Dedifferentiated amniotic fluid mesenchymal stem cell (primary cell): ENCODE measurements at regions not wholly inside any gene's neighbourhood (a gene's known extent, or its start where the extent isn't known, plus 50 kb on each side); places are given as distances from the start of the nearest gene placed in this dataset.
"Not testable (repeated sequence)": the region's sequence is repeated elsewhere in the genome, so short reads cannot be mapped to it uniquely, and the experiment has no call there.

ENCODE experiments used
- DNase-seq: peaks from one replicate; pipeline ENCODE4 v3.0.0-alpha.2; 2016; ENCODE audit errors: extremely low spot score

DNA sequence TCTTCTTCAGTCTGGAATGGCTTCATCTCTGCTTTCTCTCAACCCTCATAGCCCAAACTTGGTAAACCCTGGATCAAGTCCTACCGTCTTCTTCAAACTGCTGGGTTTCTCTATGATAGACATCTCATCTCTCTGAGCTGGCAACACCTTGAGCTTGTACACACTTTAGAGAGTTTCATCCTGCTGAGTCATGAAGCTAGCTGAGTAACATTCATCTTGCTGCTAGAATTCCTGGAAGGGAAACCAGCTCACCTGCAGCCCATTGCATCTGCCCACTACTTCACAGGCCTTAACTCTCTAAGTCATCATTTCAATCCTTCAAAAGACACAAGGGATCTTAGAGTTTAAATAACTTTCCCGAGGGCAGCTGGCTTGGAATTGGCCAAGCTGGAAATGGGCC lies 175.5 kb upstream of the RORA start:
- no peak for DNase-seq

DNA sequence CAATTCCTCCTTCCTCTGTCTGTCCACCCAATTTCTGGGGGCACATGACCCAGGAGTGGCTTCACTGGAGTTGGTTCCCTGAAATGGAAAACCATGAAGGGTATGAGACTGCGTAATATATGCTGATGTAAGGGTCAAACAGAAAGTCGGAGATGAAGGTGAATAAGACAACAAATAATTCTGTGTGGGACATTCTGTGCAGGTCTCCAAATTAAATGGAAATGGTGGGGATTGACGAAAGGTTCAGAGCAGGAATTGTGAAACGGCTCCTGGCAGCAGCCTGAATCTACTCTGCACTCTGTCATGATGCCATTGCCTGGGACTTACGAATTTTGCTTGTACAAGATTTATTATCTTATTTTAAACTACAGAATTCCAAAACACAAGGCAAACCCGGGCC lies 174.8 kb upstream of the RORA start:
- no peak for DNase-seq

DNA sequence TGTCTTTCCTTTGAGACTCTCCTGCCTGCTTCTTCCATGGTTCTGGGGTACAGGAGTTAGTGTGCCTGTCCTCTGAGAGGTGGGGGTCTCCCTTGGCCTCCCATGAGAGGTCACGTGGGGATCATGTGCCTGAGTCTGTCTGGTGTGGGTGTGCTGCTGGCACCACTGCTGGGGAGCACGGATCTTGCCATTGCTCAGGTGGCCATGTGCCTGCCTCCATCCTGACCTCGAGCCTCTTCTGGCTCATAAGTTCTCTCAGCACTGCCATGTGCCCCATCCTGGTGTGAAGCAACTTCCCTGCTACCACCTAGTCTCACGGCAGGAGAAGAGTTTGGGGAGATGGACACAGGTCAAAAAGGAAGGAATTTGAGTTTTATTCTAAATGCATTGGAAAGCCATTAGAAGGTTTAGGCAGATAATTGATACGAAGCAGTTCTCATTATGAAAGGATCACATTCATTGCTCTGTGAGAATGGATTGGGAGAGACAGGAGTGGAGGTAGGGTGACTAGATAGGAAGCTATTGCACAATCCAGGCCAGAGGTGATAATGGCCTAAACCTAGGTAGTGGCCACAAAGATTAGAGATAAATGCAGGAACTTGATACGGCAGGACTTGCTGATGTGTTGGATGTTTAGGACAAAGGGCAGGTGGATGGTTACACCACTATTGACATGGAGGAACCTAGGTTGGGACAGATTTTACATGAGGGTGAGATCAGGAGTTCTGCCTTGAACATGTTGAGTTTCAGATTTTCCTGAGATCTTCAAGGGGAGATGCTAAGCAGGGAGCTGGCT lies 173.0 kb upstream of the RORA start:
- DNase-seq = no peak

DNA sequence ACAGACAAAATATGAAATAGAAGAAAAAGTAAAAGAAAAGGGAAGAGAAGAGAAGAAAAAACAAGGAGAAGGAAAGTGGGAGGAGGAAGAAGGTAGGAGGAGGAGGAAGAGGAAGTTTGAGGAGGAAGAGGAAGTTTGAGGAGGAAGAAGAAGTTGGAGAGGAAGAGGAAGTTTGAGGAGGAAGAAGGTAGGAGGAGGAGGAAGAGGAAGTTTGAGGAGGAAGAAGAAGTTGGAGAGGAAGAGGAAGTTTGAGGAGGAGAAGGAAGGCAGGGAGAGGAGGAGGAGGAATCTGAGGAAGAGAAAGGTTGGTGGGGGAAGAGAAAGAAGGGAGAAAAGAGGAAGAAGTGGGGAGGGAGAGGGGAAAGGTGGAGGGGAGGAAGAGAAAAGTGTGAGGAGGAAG lies 169.2 kb upstream of the RORA start:
- no peak for DNase-seq

DNA sequence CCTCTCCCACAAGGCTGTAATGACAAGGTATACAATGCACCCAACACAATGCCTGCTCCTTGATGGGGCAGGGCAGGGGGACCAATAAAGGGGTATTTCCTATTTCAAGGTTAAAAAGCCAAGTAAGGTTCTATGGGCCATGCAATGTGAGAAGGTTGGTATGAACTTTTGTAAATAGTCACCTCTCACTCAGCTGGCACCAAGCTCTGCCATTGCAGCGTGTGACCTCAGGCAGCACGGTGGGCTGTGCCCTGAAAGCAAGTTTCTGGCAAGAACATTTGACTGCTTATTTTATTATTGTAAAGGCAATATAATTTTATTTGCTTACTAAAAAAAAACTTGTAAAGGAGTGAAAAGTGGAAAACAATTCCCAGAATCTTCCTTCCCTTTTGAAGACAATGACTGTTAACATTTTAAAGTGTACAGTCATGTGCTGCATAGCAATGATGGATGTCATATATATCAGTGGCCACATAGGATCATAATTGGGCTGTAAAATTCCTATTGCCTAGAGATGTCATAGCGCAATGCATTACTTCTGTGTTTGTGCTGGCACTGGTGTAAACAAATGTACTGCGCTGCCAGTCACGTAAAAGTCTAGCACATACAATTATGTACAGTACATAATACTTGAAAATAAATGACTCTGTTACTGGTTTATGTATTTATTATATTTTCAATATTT lies 167.3 kb upstream of the RORA start:
- no peak for DNase-seq

DNA sequence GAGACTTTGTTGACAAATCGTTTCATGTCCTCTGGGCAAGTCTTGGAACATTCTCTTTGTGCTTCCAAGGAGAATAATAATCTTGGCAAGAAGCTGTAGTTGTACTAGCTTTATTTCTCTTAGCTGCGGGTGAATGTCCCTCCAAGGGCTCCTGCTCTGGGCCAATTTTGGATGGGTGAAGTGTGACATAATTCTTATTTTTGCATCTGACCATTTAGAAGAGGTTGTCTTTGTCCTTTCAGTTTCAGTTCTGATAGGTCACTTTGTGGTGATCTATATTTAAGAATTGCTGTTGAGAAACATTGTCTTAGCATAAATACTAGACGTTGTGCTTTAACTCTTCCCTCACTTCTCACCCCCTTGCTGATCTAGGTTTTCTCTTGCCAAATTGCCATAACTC lies 164.8 kb upstream of the RORA start:
- no peak for DNase-seq

DNA sequence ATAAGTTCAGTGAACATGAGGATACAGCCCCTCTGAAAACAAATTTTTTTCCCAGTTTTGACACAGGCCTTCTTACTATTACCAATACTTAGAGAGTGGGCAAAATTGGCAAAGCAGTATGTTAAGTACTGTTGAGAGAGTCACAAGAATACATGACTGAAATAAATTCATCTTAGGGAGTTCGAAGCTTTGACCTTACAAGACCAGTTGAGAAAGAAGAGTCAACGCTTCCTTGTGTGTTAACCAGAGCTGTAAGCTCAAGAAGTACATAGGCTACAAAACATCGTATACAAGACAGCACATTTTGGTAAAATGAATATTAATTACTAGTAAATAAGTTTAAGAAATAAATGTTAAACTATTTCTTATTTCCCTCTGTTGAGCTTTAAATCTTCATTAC lies 164.4 kb upstream of the RORA start:
- no peak for DNase-seq

DNA sequence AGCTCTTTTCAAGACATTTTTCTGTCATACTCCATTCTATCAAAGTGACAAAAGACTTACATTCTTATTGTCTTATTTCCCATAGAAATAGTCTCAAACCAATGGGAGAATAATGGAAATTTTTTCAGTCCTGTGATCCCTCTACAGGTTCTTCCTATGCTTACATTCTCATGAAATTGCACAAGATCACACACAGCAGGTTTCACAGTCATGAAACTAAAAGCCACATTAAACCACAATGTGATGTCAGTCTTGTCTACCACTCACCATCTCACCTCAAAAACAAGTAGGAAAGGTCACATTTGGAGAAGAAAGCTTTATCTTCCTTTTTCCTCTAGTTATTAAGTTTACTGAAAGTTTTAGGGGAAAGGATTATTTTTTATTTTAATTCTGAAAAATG lies 161.0 kb upstream of the RORA start:
- DNase-seq = no peak

DNA sequence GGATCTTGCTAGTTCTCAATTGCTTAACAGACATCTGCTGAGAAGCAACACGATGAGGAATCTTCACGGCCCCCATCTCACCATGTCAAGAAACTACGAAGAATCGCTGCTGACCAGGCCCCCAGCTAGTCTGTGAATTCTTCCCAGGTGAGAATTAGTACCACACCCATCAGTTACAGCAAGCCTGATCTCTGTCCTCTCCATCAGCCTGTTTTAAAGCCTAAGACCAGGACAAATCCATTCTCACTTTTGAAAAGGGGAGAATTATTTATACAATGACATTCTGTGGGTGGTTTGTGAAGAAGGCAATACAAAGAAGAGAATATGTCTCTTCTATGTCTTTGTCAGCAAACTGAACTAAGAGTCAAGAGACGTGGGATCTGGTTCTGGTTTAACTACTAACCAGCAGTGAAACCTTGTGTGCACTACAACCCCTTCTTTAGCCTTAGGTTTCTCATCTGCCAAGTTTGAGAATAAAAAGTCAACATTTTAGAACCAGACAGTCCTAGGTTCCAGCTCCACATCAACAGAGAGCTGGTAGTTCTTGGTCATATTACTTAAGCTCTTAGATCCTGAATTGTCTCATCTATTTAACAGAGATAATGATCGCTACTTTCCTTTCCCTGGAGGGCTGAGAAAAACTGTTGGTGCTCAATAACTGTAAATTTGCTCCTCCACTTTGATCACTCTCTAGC lies 160.4 kb upstream of the RORA start:
- no peak for DNase-seq

DNA sequence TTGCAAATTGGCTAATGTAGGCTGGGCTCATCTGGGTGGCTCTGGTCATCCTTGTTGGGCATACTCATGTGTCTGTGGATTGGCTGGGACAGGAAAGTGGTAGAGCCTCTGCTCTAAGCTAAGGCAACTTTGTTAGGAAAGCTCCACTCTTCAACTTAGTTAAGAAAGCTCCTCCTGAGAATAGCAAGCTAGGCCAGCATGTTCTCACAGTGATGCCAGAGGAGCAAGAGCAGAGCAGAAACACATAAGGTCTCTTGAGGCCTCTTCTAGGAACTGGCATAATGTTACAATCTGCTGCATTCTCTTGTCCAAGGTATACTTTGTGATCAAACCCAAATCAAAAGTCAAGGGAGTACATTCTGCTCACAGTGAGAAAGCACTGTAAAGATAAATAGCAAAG lies 158.6 kb upstream of the RORA start:
- DNase-seq = no peak

DNA sequence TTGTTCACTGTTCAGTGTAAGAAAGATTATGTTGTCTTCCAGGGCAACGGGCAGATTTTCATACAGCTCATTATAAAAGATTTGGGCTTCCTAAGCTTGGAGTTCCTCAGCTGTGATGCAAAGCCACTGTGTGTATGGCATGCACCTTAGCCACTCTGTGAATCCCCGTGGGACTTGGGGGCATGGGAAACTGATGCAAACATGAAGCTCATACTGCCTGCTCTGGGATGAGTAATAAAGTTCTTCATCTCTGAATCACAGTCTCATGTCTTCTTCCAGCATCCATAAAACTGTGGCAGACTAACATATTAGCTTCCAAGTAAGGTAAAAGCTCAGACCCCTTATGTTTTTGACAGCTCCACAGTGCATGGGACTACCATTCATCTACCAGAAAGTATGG lies 154.3 kb upstream of the RORA start:
- DNase-seq = no peak

DNA sequence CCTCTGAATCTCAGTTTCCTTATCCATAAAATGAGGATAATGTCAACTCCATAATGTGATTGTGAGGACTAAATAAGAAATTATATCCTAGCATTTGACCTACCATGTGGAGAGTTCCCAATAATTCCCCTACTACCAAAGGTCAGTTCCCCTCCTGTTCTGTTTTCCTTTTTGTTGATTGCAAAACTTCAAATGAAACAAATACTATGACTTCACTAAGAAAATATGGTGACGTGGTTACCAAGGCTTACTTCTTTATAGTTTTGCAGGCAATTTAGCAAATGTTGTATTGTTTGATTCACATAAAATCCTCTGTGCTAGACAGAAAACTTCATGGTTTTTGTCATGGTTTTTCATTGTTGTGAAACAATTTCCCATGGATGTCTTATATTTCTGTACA lies 153.8 kb upstream of the RORA start:
- no peak for DNase-seq

DNA sequence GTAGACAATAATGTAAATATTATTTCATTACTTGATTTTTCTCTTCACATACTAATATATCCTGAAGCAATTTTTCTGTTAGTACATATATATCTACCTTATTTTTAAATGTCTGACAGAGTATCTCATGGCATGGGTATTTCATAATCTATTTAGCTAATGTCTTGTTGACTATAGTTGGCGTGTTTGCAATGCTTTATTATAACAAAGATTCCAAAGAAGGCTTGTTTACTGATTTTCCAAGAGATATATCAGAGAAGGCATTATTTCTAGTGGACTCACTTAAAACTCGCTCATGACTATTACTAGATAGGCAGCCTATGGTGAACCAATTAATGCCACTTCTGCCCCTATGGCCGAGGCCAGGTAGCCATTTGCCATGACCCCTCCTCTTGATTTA lies 152.4 kb upstream of the RORA start:
- DNase-seq = no peak

DNA sequence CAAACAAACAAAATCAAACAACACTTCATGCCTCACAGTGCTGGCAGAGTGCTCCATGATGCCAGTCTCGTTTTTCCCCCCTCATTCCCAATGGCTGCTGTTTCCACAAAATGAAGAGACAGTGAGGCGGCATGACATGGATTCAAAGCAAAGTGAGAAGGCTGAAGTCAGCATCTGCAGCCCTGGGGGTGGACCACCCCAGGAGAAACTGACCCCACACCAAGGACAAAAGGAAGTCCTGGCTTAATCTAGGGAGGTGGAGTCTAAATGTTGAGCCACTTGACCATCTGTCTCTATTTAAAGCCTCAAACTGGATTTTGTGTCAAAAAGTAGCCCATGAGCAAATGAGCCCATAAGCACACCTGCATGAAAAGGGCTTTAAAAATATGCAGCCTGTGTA lies 151.2 kb upstream of the RORA start:
- DNase-seq = no peak

DNA sequence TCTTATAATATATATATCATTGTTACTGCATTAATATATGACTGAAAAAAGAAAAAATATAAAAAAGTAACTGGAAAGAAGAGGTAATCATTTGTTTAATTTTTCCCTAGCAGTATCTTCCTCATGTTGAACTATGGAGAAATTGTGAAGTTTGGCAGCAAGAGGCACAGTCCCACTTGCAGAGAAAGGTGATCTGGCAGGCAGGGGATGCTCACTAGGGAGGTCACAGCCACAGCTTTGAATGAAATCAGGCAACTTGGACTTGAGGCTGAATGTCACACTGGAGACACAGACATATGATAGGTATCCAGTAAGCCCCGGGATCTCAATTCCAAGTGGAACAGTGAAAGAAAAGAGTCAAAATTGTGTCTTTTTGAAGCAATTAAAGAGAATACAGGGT lies 149.9 kb upstream of the RORA start:
- DNase-seq = no peak

DNA sequence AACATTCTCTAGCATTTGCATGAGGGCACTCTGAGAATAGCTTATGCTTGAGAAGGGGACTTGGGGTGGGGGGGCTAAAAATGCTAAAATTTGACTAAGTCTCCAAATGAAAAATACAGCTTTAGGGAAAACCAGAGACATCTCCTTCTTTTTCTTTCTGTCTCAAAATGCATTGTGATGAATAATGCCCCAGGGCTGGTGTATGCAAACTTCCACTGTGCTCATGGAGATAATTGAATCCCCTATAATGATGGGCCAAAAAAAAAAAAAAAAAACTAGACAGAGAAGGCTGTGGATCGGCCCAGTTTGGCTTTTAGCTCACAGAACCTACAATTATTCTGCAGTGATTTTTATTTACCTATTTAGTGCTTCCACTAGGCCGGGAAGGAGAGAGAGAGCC lies 147.9 kb upstream of the RORA start:
- no peak for DNase-seq

DNA sequence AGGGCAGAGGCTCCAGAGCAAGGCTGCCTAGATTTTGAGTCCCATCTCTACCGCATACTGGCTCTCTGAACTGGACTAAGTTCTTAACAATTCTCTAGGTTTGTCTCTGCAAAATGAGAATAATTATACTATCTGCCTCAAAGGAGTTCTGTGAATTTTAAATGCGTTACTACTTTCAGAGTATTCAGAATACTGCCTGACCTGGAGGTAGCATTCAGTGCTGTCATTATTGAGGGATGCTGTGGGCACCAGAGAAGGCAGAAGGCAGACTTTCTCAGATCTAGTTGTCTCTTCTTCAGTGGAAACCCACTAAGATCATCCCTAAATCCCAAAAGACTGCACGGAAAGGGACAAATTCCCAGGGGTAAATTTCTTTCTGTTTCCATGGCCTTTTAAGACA lies 147.4 kb upstream of the RORA start:
- no peak for DNase-seq

DNA sequence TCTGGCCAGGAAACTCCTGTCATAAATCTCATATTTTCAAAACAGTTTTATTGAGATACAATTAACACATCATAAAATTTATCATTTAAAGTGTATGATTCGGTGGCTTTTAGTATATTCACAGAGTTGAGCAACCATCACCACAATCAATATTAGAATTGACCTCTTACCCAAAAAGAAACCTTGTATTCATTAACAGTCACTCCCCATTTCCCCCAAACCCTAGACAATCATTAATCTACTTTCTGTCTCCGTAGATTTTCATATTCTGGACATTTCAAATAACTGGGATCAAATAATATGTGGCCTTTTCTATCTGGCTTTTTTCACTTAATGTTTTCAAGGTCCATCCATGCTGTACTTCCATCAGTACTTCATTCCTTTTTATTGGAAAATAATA lies 145.7 kb upstream of the RORA start:
- no peak for DNase-seq

DNA sequence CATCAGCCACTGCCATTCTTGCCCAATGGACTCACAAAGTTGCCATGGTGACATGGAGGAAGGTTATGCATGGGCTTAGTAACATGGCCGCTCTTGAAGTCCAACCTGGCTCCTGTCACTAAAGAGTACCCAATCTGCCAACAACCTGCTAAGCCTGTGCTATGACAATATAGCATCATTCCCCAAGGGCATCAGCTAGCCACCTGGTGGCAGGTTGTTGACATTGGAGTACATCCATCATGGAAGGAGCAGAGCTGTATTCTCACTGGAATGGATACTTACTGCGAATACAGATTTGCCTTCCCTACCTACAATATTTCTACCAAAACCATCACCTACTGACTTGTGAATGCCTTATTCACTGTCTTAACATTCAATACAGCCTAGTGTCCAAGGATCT lies 138.9 kb upstream of the RORA start:
- no peak for DNase-seq

DNA sequence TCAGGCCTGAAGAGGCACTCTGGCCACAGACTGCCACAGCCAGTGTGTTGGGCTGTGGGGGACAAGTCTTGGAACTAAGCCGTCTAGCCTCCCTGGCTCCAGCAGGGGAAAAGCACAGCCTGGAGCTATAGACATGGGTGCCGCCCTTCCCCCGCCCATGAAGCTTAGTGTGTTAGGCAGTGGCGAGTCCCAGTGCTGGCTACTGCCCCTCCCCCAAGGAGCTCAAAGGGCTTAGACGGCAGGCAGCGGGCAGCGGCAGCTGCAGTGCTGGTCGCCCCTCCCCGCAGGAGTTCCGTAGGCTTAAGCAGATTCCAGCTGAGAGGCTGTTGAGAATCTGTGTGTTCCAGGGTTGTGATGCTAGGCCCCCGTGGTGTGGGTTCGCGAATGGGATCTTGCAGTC lies 135.8 kb upstream of the RORA start:
- DNase-seq = no peak

DNA sequence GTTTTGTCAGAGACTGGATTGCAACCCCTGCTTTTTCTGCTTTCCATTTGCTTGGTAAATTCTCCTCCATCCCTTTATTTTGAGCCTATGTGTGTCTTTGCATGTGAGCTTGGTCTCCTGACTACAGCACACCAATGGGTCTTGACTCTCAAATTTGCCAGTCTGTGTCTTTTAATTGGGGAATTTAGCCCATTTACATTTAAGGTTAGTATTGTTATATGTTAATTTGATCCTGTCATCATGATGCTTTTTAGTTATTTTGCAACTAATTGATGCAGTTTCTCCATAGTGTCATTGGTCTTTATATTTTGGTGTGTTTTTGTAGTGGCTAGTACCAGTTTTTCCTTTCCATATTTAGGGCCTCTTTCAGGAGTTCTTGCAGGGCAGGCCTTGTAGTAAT lies 133.8 kb upstream of the RORA start:
- DNase-seq = not testable (repeated sequence)

DNA sequence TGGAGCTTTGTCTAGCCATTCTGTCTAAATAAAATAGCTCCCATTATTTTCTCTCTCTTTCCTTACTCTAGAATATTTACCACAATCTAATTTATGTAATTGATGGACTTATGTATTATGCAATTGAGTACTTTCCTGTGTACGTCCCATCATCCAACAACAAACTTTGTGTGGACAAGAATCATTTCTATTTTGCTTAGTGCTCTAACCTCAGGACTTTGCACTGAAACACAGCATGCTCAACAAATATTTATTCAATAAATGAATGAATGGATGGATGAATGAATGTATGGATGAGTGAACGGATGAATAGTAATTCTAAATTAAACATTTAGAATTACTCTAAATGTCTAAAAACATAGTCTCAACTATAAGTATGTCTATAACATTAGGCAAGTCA lies 115.2 kb upstream of the RORA start:
- no peak for DNase-seq

DNA sequence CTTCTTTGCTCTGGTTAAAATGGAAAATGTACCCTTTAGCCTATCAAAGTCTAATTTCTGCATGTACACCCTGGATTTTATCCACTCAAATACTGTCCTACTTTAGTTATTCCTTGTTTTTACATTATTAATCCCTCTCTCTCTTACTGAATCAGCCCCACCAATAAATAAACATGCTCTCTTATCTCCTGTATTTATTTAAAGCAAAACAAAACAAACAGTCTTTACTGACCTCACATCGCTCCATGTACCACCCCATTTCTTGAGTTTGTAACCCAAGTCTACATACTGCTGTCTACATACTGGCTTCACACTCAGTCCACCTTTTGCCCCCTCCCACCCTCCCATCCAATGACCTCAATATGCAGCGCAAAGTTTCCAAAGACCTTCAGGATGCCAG lies 113.3 kb upstream of the RORA start:
- no peak for DNase-seq
